Activated CD4-positive, alpha-beta T cell treated with anti-CD3 and anti-CD28 coated beads for 36 hours (primary cell): ENCODE measurements at regions not wholly inside any gene's neighbourhood (a gene's known extent, or its start where the extent isn't known, plus 50 kb on each side); places are given as distances from the start of the nearest gene placed in this dataset.

Experiments used
- ATAC-seq: fragments of 200-7000 bp; cut with Tn5 transposase; one replicate; pipeline ENCODE4 v1.10.0; 2021; ENCODE audit warnings: mild to moderate bottlenecking, moderate library complexity
- CTCF ChIA-PET: fragments of 350-600 bp; sonication (Branson Sonifier 250); formaldehyde crosslinking; loops from one replicate; lab custom pipeline; 2021; ENCODE audit warnings: antibody characterized with exemption; lab: Charles Lee
- POLR2A ChIA-PET: fragments of 350-600 bp; sonication (Branson Sonifier 250); formaldehyde crosslinking; loops from one replicate; lab custom pipeline; 2021; ENCODE audit warnings: antibody characterized with exemption, inconsistent platforms; lab: Charles Lee
- DNase-seq: peaks from one replicate; pipeline ENCODE4 v3.0.0-alpha.2; 2020
- H3K27ac Mint-ChIP-seq: one replicate; pipeline ENCODE4 v1.8.0; 2021; ENCODE audit warnings: mixed read lengths
- H3K27me3 Mint-ChIP-seq: one replicate; pipeline ENCODE4 v1.8.0; 2021; ENCODE audit warnings: mixed read lengths
- H3K36me3 Mint-ChIP-seq: one replicate; pipeline ENCODE4 v1.8.0; 2021; ENCODE audit warnings: low read depth, mixed read lengths
- H3K4me1 Mint-ChIP-seq: one replicate; pipeline ENCODE4 v1.8.0; 2021; ENCODE audit warnings: mixed read lengths
- H3K4me3 Mint-ChIP-seq: one replicate; pipeline ENCODE4 v1.8.0; 2021; ENCODE audit warnings: mild to moderate bottlenecking, moderate library complexity, mixed read lengths
- H3K9me3 Mint-ChIP-seq: one replicate; pipeline ENCODE4 v1.8.0; 2021; ENCODE audit warnings: low read depth, mixed read lengths
- intact Hi-C, 2 experiments: fragments of 100-400 bp; cut with DNase I in 1 of 2; cut with micrococcal nuclease in 1 of 2; formaldehyde crosslinking; loops; one replicate each; pipeline versions ENCODE4 v1.14.2 to v1.15.1; 2022 to 2024; cut with DNase I, micrococcal nuclease

GRCh38 chr13:22505489-22505888 lies 675.3 kb upstream of the SGCG start:
- Mint-ChIP-seq H3K4me1 (no peaks in the 10 kb centered on the region), H3K27me3 (peaks cover 4% of the 10 kb centered on the region), H3K9me3 (no peaks in the 10 kb centered on the region), H3K4me3 (no peak overlapping the region), H3K27ac (no peak overlapping the region), H3K36me3 (no peaks in the 10 kb centered on the region)
- intact Hi-C loops: no loop called here
- POLR2A ChIA-PET: no interaction called here
- CTCF ChIA-PET: no interaction called here
- no peak for DNase-seq
- no peak for ATAC-seq

DNA sequence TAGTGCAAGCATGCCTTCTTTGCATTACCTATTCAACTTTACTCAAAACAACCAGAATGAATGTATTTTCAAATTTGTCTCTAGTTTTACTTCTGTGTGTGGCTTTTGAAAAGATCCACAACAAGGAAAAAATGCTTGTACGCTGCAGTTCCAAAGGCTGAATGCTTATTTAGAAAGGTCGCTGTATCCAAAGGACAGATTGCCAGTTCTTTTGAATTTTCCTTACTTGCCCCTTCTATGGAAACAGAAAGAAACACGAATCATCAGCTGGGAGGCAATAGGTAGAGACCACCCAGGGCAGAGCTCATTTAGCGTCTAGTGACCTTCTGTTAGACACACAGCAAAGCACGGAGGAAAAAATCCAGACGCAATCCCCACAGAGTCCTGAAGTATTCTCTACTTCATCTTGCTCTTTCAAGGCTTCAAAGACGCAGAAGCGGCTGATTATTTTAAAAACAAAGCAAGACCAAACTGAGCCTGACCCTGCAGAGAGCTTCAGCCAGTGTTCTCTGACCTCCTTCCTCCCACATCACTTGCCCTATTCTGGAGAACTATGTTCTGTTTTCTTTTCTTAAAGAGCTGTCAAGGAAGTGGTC lies 674.6 kb upstream of the SGCG start:
- CTCF ChIA-PET: no interaction called here
- Mint-ChIP-seq H3K9me3 (no peaks in the 10 kb centered on the region), H3K4me3 (no peak overlapping the region), H3K27me3 (peaks cover 4% of the 10 kb centered on the region), H3K36me3 (no peaks in the 10 kb centered on the region), H3K27ac (no peak overlapping the region), H3K4me1 (no peaks in the 10 kb centered on the region)
- ATAC-seq (no peak), DNase-seq (no peak)
- POLR2A ChIA-PET: no interaction called here
- intact Hi-C loops: no loop called here

- ChIA-PET CTCF (interaction anchor here (0.7 kb wide), 1 partner anchor 1234 kb away, joined by 4 read pairs; no protein-coding TSS in a partner anchor), POLR2A (no interaction called here)
- Mint-ChIP-seq H3K36me3 (no peaks in the 10 kb centered on the region), H3K4me1 (no peaks in the 10 kb centered on the region), H3K27me3 (no peaks in the 10 kb centered on the region), H3K4me3 (no peak overlapping the region), H3K9me3 (peaks cover 2% of the 10 kb centered on the region), H3K27ac (no peak overlapping the region)
- intact Hi-C loops: no loop called here
- DNase-seq: no peak
- ATAC-seq: no peak
Measured at GRCh38 chr13:22517544-22517943, 663.2 kb upstream of the SGCG start.

DNA sequence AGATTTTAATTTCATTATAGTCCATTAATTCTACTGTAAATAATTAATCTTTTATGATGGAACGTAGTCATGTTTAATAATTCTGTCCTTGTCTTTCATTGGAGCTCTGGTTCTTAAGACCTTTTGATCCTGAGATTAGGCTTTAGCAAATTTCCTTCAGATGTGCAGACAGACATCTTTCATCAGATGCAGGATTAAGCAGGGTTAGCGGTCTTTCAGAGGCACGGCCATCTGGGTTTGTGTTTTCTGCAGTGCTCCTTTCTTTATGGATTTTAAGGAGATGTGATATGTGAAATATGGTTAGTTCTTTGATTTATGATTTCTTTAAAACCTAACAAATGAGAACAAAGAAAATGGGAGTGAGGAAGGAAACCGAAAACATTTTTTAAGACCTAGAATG lies 643.9 kb upstream of the SGCG start:
- ChIA-PET CTCF (no interaction called here), POLR2A (no interaction called here)
- no peaks in the 10 kb centered on the region for H3K4me1 Mint-ChIP-seq
- H3K27ac Mint-ChIP-seq: no peak overlapping the region
- H3K27me3 Mint-ChIP-seq: no peaks in the 10 kb centered on the region
- no peak overlapping the region for H3K4me3 Mint-ChIP-seq
- DNase-seq (no peak), ATAC-seq (no peak)
- H3K9me3 Mint-ChIP-seq: no peaks in the 10 kb centered on the region
- intact Hi-C loops: no loop called here
- no peaks in the 10 kb centered on the region for H3K36me3 Mint-ChIP-seq

GRCh38 chr13:22538400-22538799 lies 642.4 kb upstream of the SGCG start:
- no peak for DNase-seq
- Mint-ChIP-seq H3K27me3 (no peaks in the 10 kb centered on the region), H3K9me3 (no peaks in the 10 kb centered on the region), H3K27ac (no peak overlapping the region), H3K4me1 (no peaks in the 10 kb centered on the region), H3K4me3 (no peak overlapping the region), H3K36me3 (no peaks in the 10 kb centered on the region)
- intact Hi-C loops: no loop called here
- ChIA-PET CTCF (no interaction called here), POLR2A (no interaction called here)
- ATAC-seq: no peak

- peaks cover 11% of the 10 kb centered on the region for H3K9me3 Mint-ChIP-seq
- CTCF ChIA-PET: no interaction called here
- H3K36me3 Mint-ChIP-seq: no peaks in the 10 kb centered on the region
- ATAC-seq: no peak
- no peak for DNase-seq
- H3K4me1 Mint-ChIP-seq: no peaks in the 10 kb centered on the region
- POLR2A ChIA-PET: no interaction called here
- no peak overlapping the region for H3K27ac Mint-ChIP-seq
- intact Hi-C loops: no loop called here
- H3K4me3 Mint-ChIP-seq: no peak overlapping the region
- peaks cover 7% of the 10 kb centered on the region for H3K27me3 Mint-ChIP-seq
Measured at GRCh38 chr13:22549126-22549525, 631.7 kb upstream of the SGCG start.

DNA sequence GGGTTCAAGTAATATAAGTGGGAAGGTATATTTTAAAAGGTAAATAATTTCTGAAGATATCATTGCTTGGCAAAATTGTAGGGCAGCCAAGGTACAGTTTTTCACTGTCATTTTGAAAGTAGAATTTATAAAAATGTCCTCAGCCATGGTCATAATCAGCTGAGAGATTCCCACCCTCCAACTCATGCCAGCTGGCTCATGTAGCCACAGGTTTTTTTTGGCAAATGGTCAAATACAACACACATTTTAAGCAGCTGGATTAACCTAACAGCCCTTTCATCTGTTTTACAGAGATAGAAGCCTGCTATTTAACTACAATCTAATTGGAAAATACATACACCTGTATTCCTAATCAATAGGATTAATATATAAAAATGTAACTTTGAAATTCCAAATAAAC lies 619.2 kb upstream of the SGCG start:
- H3K4me1 Mint-ChIP-seq: no peaks in the 10 kb centered on the region
- no peak overlapping the region for H3K4me3 Mint-ChIP-seq
- DNase-seq (no peak), ATAC-seq (no peak)
- peaks cover 8% of the 10 kb centered on the region for H3K9me3 Mint-ChIP-seq
- intact Hi-C loops: no loop called here
- H3K36me3 Mint-ChIP-seq: no peaks in the 10 kb centered on the region
- POLR2A ChIA-PET: no interaction called here
- H3K27me3 Mint-ChIP-seq: no peaks in the 10 kb centered on the region
- no peak overlapping the region for H3K27ac Mint-ChIP-seq
- CTCF ChIA-PET: interaction anchor here (1.1 kb wide), 1 partner anchor 35 kb away, joined by 3 read pairs; no protein-coding TSS in a partner anchor

DNA sequence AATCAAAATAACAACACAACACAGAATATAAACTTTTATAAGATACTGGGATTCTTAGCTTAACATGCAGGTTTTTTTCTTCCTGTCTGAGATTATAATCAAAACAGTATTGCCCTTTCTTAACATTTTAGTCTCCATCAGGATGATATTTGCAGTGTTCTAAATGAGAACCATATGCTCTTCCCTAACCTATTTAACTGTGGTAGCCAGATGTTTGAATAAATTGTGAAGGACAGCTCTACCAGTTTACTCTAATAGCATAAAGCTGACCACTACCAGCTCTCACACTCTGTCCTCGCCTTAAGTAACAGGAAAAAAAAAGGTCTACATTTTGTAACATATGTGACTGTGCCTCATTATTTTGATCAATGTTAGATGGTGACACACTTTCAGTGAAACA lies 618.7 kb upstream of the SGCG start:
- DNase-seq (no peak), ATAC-seq (no peak)
- H3K27me3 Mint-ChIP-seq: no peaks in the 10 kb centered on the region
- ChIA-PET CTCF (no interaction called here), POLR2A (no interaction called here)
- intact Hi-C loops: no loop called here
- no peaks in the 10 kb centered on the region for H3K4me1 Mint-ChIP-seq
- H3K27ac Mint-ChIP-seq: no peak overlapping the region
- peaks cover 8% of the 10 kb centered on the region for H3K9me3 Mint-ChIP-seq
- no peaks in the 10 kb centered on the region for H3K36me3 Mint-ChIP-seq
- no peak overlapping the region for H3K4me3 Mint-ChIP-seq

GRCh38 chr13:22563272-22563671 lies 617.5 kb upstream of the SGCG start:
- ChIA-PET CTCF (no interaction called here), POLR2A (no interaction called here)
- DNase-seq (no peak), ATAC-seq (no peak)
- no peak overlapping the region for H3K27ac Mint-ChIP-seq
- H3K9me3 Mint-ChIP-seq: peaks cover 8% of the 10 kb centered on the region
- intact Hi-C loops: no loop called here
- no peak overlapping the region for H3K4me3 Mint-ChIP-seq
- no peaks in the 10 kb centered on the region for H3K36me3 Mint-ChIP-seq
- H3K27me3 Mint-ChIP-seq: no peaks in the 10 kb centered on the region
- H3K4me1 Mint-ChIP-seq: no peaks in the 10 kb centered on the region

DNA sequence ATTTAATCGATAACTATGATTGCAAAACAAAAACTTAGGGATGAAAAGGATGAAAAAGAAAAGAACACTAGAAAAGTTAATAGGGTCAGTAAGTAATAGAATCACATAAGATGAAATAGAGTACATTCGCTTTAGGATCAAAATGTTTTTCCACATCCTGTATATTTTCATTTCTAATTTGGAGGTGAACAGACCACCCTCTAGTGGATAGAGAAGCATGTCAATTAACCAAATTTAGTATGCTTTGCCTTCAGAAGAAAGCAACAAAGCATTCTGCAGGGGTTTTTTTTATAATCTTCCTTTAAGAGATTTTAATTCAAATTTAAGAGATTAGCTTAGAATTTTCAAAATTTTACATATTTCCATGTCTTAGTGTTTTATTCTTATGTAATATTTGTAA lies 611.0 kb upstream of the SGCG start:
- no peak overlapping the region for H3K4me3 Mint-ChIP-seq
- no peaks in the 10 kb centered on the region for H3K36me3 Mint-ChIP-seq
- no peaks in the 10 kb centered on the region for H3K4me1 Mint-ChIP-seq
- CTCF ChIA-PET: no interaction called here
- intact Hi-C loops: no loop called here
- ATAC-seq (no peak), DNase-seq (no peak)
- H3K9me3 Mint-ChIP-seq: peaks cover 2% of the 10 kb centered on the region
- POLR2A ChIA-PET: no interaction called here
- no peak overlapping the region for H3K27ac Mint-ChIP-seq
- no peaks in the 10 kb centered on the region for H3K27me3 Mint-ChIP-seq

DNA sequence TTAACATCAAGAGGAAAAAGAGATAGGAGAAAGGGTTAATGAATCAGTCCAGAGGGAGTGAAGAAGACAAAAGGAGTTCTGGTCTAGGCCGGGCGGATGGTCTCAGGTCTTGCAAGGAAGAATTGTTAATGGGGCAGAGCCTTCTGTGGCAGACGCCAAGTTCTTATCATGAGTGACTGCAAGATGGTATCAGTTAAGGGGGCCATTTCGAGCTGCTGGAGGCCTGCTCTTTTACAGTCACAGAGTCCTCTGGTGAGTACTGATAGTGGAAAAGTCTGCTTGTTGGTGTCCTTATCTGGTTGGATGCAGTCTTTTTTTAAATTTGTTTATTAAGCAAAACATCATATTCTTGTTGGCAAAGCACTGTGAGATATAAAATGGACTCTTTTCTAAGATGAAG lies 590.9 kb upstream of the SGCG start:
- no peaks in the 10 kb centered on the region for H3K36me3 Mint-ChIP-seq
- DNase-seq (no peak), ATAC-seq (no peak)
- no peak overlapping the region for H3K27ac Mint-ChIP-seq
- CTCF ChIA-PET: no interaction called here
- H3K4me1 Mint-ChIP-seq: no peaks in the 10 kb centered on the region
- POLR2A ChIA-PET: no interaction called here
- intact Hi-C loops: no loop called here
- H3K27me3 Mint-ChIP-seq: no peaks in the 10 kb centered on the region
- H3K9me3 Mint-ChIP-seq: peaks cover 5% of the 10 kb centered on the region
- no peak overlapping the region for H3K4me3 Mint-ChIP-seq

DNA sequence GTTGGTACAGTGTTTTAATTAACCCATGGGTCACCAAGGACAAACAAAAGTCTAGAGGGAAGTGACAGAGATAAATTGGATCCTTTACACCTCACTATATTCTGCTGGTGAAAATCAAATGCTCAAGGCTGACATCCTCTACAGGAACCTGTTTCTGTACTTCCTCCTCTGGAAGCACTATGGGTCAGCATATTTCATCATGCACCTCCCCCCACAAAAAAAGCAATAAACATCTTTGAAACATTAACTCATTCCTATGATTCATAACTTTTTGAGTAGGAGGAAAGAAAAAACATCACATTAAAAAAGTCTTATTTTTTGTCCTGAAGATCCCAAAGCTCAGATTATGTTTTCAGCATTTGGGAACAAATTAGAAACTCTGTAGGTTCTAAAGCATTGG lies 588.3 kb upstream of the SGCG start:
- H3K4me1 Mint-ChIP-seq: no peaks in the 10 kb centered on the region
- H3K27me3 Mint-ChIP-seq: no peaks in the 10 kb centered on the region
- H3K4me3 Mint-ChIP-seq: no peak overlapping the region
- CTCF ChIA-PET: interaction anchor here (0.6 to 0.7 kb wide), 2 partner anchors 178 to 292 kb away, joined by 3 read pairs; no protein-coding TSS in a partner anchor
- ATAC-seq (no peak), DNase-seq (no peak)
- H3K27ac Mint-ChIP-seq: no peak overlapping the region
- intact Hi-C loops: no loop called here
- no peaks in the 10 kb centered on the region for H3K9me3 Mint-ChIP-seq
- H3K36me3 Mint-ChIP-seq: no peaks in the 10 kb centered on the region
- POLR2A ChIA-PET: no interaction called here
